A204.1 (cell line): ENCODE measurements at regions not wholly inside any gene's neighbourhood (a gene's known extent, or its start where the extent isn't known, plus 50 kb on each side); places are given as distances from the start of the nearest gene placed in this dataset.
"Not testable (repeated sequence)": the region's sequence is repeated elsewhere in the genome, so short reads cannot be mapped to it uniquely, and the experiment has no call there.

Experiments used
- FAIRE-seq: peaks from 2 replicates; lab custom pipeline; 2012; peaks lifted over from hg19 to GRCh38; lab: Jason Lieb, UNC

DNA sequence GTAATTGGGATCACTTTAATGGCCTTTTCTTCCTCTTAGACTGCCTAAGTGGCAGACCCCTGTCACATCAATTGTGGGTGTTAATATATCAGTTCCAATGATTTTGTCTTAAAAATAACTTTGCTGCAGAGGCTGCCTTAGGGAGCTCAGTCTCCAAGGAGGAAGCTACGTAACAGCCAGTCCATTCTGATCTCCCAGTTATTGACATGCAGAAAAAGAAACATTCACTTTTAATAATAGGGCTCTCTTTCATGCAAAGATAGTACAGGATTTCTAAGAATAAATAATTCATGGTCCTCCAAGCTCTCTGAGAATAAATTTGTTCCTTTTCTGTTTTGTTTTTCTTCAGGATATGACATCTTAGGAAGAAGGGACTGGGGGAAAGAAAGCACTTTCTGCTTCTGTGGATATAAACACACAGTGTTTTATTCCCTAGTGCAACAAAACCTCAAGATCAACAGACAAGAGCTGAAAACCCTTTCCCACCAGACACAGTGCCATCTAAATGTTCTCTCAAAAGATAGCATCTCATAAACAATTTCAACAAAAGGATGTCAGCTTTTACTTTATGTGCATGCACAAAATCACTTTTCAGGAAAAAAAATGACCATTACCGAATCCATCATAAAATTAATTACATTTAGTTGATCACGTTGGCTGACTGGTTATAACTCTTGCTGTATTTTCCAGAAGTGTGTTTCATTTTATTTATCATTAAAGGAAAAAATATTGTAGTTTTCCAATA, 372.4 kb upstream of the SLC7A11 start:
- FAIRE-seq, result no peak

DNA sequence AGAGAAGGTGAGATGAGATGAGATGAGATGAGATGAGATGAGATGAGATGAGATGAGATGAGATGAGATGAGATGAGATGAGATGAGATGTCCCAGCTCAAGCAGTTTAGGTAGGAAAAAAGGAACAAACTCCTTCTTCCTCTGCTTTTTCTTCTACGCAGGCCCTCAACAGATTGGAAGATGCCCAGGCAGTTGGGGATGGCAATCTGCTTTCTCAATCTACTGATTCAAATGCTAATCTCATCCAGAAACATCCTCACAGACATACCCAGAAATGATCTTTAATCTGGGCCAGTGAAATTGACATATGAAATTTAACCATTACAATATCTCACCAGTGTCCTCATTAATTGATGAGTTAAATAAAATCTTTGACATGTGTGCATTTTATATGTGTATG, 370.3 kb upstream of the SLC7A11 start:
- no peak for FAIRE-seq

DNA sequence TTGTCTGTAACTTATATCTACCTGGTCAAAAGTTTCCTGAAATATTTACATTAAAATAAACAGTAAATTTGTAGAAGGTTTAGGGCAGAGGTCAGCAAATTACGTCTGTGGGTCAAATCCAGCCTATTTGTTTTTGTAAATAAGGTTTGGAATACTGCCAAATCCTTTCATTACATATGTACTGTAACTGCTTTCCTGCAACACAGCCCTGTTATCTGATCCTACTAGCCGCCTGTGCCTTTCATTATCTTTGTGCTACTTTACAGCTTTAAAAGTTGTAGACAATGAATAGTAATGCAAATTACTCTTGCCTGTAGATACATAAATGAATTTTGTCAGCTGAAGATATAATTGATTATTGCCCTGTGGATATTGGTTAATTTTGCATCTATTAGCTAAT, 369.6 kb upstream of the SLC7A11 start:
- no peak for FAIRE-seq

DNA sequence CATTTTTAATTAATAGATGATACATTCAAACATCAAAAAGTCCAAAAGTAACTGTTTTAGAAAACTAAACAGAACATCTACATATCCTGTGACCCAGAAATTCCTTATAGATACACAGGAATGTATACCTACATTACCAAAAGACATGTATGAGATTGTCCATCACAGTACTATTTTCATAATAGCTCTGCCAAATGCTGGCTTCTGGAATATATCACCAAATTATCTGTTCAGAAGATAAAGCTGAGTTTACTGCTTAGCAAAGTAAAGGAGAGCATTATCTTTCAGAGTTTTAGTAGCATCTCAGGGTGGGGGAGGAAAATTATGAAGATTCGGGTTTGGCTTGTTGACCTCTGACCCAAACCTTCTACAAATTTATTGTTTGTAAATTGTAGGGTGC, 368.9 kb upstream of the SLC7A11 start:
- no peak for FAIRE-seq

DNA sequence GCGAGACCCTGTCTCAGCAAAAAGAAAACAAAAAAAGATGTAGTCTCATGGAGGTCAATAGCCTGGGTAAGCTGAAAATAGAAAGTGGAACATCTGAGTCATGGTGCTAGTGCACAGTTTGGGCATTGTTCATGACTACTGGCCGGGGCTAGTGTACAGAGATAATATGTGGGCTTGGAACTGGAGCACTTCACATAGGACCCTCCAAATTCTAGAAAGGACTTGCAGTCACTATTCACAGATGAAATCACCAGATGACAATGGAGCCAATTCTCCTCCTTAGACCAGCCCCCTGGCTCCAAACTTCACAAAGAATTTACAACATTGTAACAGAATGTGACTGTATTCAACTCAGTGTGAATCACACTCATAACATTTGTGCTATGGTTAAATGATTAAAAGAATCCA, 367.8 kb upstream of the SLC7A11 start:
- no peak for FAIRE-seq

DNA sequence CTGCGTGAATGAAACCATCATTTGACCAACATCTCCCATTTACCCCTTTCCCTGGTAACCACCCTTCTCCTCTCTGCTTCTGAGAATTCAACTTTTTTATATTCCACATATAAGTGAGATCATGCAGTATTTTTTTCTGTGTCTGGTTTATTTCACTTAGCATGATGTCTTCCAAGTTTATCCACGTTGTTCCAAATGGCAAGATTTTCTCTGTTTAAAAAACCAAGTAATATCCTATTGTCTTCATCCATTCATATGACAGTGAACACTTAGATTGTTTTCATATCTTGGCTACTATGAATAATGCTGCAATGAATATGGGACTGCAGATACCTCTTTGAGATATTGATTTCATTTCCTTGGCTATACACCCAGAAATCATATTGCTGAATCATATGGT, 362.4 kb upstream of the SLC7A11 start:
- FAIRE-seq, result no peak

DNA sequence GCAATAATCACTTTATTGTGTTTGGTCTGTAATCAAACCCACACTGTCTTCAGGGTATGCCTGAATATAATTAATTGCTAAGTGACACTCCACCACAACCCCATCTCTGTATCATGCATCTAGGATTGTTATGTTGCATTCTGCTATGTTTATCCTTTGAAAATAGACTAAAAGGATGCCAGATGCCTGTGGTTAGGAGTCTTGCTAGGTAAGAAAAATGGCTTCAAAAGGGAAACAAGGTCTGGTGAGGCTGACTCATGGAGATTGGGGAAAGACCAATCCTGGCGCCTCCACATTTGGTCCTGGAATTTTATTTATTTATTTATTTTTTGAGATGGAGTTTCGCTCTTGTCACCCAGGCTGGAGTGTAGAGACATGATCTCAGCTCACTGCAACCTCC, 360.5 kb upstream of the SLC7A11 start:
- no peak for FAIRE-seq

DNA sequence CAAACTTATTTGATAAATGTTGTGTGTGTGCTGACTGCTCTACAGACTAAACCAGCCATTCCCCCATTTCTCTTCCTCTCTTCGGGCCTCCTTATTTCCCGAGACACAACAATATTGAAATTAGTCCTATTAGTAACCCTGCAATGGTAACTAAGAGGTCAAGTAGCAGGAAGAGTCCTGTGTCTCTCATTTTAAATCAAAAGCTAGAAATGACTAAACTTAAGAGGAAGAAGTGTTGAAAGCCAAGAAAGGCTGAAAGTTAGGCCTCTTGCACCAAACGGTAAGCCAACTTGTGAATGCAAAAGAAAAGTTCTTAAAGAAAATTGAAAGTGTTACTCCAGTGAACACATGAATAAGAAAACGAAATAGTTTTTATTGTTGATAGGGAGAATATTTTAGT, 357.8 kb upstream of the SLC7A11 start:
- no peak for FAIRE-seq

DNA sequence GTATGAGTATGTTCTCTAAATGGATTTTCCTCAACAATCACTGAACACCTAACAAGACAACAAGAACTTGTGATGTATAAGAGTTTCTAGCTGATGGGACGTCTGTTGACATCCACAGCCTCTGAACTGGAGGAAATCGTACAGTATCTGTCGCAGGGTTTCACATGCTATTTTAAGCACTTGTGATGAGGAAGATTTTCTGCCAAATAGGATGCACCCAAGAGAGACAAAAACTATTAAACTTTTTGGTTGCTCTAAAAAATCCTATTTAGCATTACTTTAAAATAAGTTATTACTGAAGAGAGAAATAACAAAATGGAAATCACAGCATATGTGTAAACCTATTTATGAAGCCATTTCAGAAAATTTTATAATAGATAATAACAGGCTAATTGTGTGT, 356.1 kb upstream of the SLC7A11 start:
- FAIRE-seq, result no peak

DNA sequence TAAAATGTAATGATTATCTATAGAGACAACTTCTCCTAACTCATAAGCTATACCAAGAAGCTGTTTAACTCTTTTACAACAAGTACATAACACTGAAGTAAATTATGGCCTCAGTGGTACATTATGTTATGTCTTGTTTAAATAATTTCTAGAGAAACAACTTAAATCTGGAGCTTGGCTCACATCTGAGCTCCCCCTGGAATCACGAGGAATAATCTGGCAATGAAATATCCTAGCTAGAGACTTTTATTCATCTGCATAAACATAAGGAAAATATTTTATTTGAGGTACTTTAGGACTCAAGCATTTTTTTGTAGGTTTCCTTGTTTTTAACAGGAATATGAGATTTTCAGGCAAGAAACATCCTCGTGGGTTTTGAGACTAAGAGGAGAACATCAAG, 354.7 kb upstream of the SLC7A11 start:
- FAIRE-seq, result no peak

DNA sequence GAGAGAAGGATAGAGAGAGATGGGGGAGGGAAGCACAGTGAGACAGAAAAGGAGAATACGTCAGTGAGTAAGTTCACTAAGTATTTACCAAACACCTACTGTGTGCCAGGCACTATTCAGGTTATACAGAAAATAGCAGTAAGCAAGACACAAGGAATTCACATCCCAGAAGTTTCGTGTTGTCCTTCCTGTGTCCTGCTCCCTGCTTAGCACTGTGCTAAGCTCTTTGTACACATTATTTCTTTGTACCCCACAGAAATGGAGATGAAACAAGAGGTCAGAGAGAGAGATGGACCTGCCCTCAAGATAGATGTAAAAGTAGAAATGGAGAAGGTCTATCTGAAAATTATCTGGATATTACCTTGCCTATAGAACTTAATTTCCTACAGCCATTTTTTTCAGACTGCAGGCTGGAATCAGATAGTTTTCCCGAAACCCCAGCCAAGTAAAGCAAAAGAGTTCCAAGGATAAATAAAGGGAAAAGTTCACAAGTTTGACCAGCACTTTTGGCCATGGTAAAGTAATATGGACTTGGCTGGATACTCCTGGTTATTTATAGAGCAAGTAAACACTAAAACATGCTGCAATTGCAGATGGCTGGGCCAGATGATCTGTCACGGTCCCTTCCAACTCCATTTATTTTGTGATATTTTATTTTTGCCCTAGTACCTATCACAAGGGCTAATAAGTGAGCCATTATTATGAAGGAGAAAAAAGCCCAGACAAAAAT, 353.7 kb upstream of the SLC7A11 start:
- no peak for FAIRE-seq

DNA sequence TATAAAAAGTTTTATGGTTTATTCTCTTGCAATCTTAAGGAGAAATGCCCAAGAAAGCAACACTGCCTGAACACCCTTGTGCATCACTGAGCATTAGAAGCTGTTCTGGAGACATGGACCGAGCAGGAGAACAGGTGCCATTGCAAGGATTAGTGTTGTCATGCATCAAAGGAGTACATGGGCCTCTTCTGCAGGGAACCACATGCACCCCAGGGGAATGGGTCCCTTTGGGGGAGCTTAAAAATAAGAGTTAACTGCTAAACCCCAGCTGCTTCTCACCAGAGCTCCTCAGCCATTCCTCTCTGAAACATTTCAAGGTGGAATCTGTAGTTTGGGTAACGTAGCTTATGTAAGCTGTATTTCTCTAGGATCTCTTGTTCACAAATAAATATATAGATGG, 353.0 kb upstream of the SLC7A11 start:
- no peak for FAIRE-seq

DNA sequence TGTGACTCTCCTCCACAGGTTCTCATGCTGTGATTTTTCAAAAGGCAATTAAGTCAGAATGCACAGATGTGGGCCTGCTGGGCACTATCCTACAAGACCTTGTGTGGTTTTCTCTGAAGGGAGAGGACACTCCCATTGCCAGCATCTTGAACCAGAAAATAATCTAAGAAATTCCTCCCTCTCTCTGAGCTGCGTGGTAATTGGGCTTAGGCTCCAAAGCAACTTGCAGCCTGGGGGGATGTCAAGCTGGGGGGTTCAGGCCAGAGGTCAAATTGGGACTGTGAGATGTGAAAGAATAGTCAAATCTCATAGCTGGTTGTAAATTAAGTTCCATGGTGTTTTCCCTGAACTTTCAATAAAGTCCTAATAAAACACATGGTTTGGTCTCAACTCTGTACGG, 350.6 kb upstream of the SLC7A11 start:
- FAIRE-seq, result no peak

DNA sequence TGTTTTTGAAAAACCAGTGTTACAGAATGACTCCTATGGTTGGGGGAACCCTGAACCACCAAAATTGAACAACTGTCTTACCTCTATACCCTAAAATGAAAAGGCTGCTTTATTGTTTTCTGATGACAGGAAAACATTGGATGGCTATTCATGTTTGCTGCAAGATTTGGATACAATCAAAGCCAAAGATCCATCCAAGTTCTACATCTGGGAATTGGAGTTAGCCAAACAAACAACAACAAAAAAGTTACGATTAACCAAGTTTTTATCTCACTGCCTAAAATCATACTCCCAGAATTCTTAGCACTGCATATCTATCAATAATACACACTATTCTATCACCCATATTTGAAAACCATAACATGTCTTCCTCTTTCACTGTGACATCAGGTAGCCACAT, 349.7 kb upstream of the SLC7A11 start:
- FAIRE-seq, result no peak

DNA sequence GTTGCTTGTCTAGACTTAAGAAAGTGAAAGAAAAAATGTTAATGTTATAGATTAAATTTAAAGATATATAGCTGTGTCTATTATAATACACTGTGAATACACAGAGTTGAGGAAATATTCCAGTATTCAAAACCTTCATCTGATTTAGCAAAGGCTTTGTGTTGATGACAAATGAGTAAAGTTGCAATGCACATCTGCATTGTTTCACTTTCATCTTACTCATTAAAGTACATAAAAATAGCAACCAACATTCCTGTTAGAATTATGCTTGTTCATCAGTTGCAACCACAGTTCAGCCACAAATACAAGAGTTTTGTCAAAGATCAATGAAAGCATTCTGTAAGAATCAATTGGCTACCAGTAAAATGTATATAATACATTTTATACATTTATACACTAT, 346.4 kb upstream of the SLC7A11 start:
- no peak for FAIRE-seq

DNA sequence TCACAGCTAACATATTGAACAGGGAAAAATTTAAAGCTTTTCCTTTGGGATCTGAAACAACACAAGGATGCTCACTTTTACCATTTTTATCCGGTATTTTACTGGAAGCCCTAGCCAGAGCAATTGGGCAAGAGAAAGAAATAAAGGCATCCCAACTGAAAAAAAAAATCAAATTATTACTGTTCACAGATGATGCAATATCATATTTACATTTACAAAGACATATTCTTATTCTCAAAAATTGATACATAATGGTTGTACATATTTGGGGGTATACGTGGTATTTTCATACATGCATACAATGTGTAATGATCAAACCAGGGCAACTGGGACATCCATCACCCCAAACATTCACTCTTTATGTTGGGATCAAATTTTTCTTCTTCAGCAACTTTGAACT, 337.0 kb upstream of the SLC7A11 start:
- FAIRE-seq, result no peak

DNA sequence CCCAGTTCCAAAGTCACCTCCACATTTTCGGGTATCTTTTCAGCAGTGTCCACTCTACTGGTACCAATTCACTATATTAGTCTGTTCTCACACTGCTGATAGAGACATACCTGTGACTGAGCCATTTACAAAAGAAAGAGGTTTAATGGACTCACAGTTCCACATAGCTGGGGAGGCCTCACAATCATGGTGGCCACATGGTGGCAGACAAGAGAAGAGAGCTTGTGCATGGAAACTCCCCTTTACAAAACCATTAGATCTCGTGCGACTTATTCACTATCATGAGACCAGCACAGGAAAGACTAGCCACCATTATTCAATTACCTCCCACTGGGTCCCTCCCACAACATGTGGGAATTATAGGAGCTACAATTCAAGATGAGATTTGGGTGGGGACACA, 335.7 kb upstream of the SLC7A11 start:
- not testable (repeated sequence) for FAIRE-seq

DNA sequence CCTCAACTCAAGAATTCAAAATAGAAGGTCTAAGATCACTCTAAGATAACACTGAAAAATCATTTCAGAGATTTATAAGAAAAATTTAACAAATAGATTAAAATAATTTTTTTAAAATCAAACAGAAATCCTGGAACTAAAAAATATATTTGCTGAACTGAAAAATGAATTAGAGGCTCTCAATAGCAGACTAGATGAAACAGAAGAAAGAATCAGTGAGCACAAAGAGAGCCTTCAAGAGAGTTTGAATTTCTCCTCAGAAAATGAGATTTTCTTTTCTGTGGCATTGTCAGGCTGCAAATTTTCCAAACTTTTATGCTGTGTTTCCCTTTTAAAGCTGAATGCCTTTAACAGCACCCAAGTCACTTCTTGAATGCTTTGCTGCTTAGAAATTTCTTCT, 335.0 kb upstream of the SLC7A11 start:
- FAIRE-seq, result no peak

DNA sequence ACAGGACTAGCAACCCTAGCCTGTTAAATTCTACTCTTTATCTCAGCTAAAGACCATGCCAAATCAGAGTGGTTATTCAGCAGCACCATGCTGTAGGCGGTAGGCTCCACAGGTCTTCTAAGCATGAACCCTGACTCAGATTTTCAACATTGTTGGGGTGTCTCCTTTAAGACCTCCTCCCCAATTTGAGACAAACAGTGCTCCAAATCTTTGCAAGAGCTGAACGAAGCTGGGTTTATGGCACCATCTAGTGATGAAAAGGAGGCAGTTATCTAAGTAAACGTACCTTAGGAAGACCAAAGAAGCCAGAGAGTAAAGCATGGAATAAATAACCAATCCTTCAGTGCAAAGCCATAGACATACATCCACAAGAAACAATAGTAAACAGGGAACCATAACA, 334.5 kb upstream of the SLC7A11 start:
- FAIRE-seq, result no peak

DNA sequence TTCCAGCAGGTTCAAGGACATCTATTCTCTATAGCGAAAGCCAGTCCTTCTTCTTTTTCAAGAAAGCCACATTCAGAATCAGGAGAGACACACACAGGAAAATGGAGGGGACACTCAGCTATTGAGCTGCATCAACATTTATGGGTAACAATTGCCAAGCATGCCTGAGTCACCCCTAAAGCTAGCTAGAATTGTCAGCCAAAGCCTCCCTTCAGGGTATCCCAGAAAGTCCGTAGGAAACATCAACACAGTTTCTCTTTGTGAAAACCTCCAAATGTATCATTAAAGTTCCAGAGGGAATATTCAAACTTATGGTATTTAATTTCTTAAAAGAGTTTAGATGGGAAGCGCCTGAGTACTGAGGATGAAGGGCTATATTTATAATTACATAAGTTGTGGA, 331.1 kb upstream of the SLC7A11 start:
- FAIRE-seq, result no peak

DNA sequence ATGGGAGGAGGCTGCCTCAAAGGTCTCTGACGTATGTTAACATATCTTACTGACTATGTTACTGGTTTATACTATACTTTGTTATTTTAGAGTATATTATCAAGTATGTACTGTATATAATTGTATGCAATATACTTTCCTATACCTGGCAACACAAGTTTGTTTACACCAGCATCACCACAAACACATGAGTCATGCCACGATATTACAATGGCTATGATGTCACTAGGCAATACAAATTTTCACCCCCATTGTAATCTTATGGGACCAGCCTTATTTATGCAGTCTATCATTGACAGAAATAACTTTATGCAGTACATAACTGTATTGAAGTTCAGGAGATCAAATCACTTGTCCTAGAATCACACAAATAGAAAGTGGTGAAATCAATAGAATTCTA, 329.9 kb upstream of the SLC7A11 start:
- no peak for FAIRE-seq

DNA sequence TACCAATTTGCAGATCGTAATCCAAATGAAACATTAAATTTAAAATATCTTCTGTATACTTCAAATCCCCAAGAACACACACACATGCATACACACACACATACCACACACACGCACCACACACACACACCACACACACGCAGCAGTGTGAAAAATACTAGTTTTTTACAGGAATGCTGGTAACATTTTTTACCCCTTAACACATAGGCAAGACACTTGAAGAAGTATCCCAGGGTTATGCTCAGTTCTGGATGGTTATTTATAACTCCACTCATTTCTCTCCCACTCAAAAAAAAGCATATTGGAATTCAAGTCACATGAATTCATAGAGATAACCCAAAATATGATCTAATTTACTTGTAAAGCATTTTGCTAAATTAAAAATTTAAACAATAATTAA, 325.5 kb upstream of the SLC7A11 start:
- no peak for FAIRE-seq

DNA sequence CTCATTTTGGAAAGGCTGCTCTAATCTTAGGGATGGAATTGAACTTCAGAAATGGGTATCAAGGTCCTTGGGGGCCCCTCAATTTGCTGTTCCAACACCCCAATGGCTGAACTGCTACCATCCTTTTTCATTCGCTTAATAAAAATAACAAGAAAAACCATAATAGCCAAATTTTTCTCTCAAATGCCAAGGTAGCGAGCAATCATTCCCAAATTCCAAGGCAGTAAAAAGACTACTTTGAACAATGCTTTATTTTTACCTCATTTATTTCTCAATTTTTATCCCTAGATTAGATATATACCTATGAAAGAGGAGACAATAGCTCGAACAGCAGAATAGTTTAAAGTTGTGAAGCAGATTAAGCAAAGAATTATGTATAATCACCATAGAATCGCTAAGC, 323.4 kb upstream of the SLC7A11 start:
- no peak for FAIRE-seq

DNA sequence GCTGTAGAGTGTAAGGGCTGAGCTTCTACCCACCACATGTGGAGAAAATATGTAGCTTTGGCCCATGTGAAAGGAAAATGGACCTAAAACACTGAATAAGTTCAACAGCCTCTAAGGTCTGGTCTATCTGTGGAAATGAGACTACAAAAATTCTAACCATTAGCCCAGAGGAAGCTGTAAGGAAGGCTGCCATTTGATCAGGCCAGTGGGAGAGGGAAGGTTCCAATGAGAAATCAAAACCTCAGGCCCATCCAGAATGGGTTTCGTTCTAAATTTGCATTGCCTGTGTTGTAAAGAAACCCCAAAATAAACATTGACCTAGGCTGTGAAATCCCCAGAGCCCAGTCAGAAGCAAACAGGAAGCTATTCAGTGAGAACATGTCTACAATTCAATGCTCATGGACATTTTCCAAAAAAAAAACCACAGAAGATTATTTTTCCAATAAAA, 320.4 kb upstream of the SLC7A11 start:
- FAIRE-seq, result no peak
